Thyroid gland (tissue), 4 donors: ENCODE measurements at regions not wholly inside any gene's neighbourhood (a gene's known extent, or its start where the extent isn't known, plus 50 kb on each side); places are given as distances from the start of the nearest gene placed in this dataset.
A peak's percentile ranks its signal among the peaks of the same experiment; 100 is the strongest.

ENCODE experiments used
- DNase-seq, 2 donors: peaks; one replicate each; pipeline ENCODE4 v3.0.0-alpha.2; 2019
- H3K27ac ChIP-seq, 3 donors: fragments of 200-600 bp; sonication (generic); 1 replicate in 2 of 3; 2 replicates in 1 of 3; pipeline ENCODE4 v1.5.1; 2016 to 2019; ENCODE audit warnings: mild to moderate bottlenecking in 1 of 3, moderate library complexity in 1 of 3
- H3K27me3 ChIP-seq: fragments of 200-600 bp; sonication (generic); one replicate; pipeline ENCODE4 v1.5.1; 2019
- H3K36me3 ChIP-seq, 2 donors: fragments of 200-600 bp; sonication (generic); one replicate each; pipeline ENCODE4 v1.5.1; 2016 to 2019
- H3K4me1 ChIP-seq, 2 donors: fragments of 200-600 bp; sonication (generic); one replicate each; pipeline ENCODE4 v1.5.1; 2017 to 2019
- H3K4me3 ChIP-seq, 3 donors: fragments of 200-600 bp; sonication (generic); replicated peaks in 1 of 3; 1 replicate in 2 of 3; 2 replicates in 1 of 3; pipeline ENCODE4 v1.5.1; 2016; ENCODE audit warnings: mild to moderate bottlenecking in 1 of 3
- H3K9me3 ChIP-seq: fragments of 200-600 bp; sonication (generic); one replicate; pipeline ENCODE4 v1.5.1; 2017
- CTCF ChIP-seq, 6 experiments: fragments of 200-600 bp in 3 of 6; fragments of 450-650 bp in 3 of 6; sonication (generic) in 3 of 6; IDR thresholded peaks; one replicate each; pipeline ENCODE4 v1.5.1; 2016 to 2019; ENCODE audit warnings: antibody characterized with exemption in 6 of 6, mild to moderate bottlenecking in 2 of 6, inconsistent platforms in 1 of 6, moderate library complexity in 1 of 6
- POLR2A ChIP-seq, 2 donors: fragments of 450-650 bp; IDR thresholded peaks; one replicate each; pipeline ENCODE4 v1.6.1; 2017; ENCODE audit warnings: antibody characterized with exemption in 2 of 2, mild to moderate bottlenecking in 2 of 2, moderate library complexity in 1 of 2
- WGBS, 2 donors: methylation state at CpG; one replicate each; pipeline ENCODE4 v1.1.5; 2017; 5-methylcytosine and 5-hydroxymethylcytosine counted together
- intact Hi-C: fragments of 100-400 bp; cut with DNase I; formaldehyde crosslinking; loops from one replicate; pipeline ENCODE4 v1.15.1; 2023

DNA sequence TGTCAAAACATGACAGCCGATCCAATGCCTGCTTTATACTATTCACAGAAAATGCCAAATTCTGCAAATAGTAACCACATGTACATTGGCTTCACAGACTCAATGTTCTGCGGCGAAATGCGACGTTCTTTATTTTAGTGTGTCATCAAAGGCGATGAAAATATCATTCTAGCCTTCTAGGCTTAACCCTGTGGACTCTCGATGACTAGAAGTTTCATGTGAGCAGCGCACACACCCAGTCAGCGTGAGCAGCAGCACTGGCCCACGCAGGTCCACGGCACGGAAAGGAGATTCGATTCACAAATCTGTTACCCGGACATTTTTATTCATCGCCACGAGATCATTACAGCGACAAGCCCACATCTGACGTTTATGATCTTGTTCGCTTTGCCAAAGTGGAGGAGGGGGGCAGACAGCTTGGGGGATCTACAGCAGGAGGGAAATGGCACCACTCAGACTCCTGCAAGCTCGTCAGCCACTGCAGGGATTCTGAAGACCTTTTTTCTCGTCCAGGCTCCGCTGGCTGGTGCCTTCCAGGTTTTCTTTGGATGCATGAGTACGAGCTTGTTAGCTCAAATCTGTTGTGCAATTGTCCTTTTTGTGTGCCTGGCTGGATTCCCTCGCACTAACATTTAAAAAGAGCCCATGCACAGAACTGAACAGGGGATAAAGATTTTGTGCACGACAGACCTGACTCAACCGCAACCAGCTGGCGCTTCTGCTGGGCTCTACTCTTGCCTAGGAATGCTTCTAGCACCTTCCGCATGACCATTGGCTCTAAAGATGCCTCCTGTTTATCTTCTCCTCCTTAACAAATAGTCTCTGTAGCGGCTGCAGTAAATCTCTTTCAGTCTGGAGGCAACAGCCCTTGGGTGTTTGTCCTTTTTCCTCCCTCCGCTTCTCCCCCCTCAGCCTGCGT lies 938.4 kb downstream of the MCTP2 start:
- no peaks in the 10 kb centered on the region for H3K9me3 ChIP-seq
- H3K27ac ChIP-seq: peak overlapping the region in 2 of 3 donors; percentile 51 to 61
- no peak overlapping the region for H3K4me3 ChIP-seq
- H3K27me3 ChIP-seq: no peaks in the 10 kb centered on the region
- H3K4me1 ChIP-seq: peaks cover 0 to 11% of the 10 kb centered on the region in 2 donors
- TF ChIP-seq CTCF (IDR thresholded peaks at IDR 0.05) (no peak), POLR2A (IDR thresholded peaks at IDR 0.05) (no peak)
- no peaks in the 10 kb centered on the region for H3K36me3 ChIP-seq
- peak; percentile 1 to 11 for DNase-seq
- 73 to 76% methylated on average over 29 to 31 of the region's 31 CpGs for WGBS, 2 donors
- intact Hi-C loops: no loop called here

- TF ChIP-seq POLR2A (IDR thresholded peaks at IDR 0.05): no peak
- no peak for TF ChIP-seq CTCF (IDR thresholded peaks at IDR 0.05)
- H3K36me3 ChIP-seq: no peaks in the 10 kb centered on the region
- peak overlapping the region in 2 of 3 donors; percentile 51 to 61 for H3K27ac ChIP-seq
- H3K4me3 ChIP-seq: no peak overlapping the region
- no peaks in the 10 kb centered on the region for H3K27me3 ChIP-seq
- peaks cover 0 to 11% of the 10 kb centered on the region in 2 donors for H3K4me1 ChIP-seq
- intact Hi-C loops: no loop called here
- DNase-seq: no peak
- H3K9me3 ChIP-seq: no peaks in the 10 kb centered on the region
- WGBS, 2 donors: 69% methylated on average over 6 of the region's 6 CpGs
These were observed 939.4 kb downstream of the MCTP2 start for GRCh38 chr15:95170561-95171380.

DNA sequence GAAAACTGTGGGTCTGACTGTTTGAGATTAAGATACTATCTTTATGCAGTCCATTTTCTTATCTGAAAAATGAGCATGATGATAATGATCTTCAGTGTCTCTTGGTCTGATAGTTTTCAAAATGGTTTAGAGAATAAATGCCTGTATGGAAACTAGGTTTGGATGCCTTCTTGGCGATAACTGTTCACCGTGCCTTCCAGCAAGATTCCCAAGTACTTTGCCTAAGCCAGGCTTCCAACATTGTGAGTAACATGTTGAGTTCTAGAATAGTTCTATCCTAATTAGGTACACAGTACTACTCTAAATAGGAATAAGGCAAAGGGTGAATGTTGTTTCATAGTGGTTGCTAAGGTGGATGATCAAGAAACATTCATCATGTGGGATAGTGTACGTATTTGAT lies 940.2 kb downstream of the MCTP2 start:
- intact Hi-C loops: no loop called here
- Histone ChIP-seq H3K27ac (no peak overlapping the region), H3K36me3 (no peaks in the 10 kb centered on the region), H3K9me3 (no peaks in the 10 kb centered on the region), H3K4me1 (peaks cover 0 to 11% of the 10 kb centered on the region in 2 donors), H3K27me3 (no peaks in the 10 kb centered on the region), H3K4me3 (no peak overlapping the region)
- 78 to 89% methylated on average over 3 of the region's 3 CpGs for WGBS, 2 donors
- TF ChIP-seq POLR2A (IDR thresholded peaks at IDR 0.05) (no peak), CTCF (IDR thresholded peaks at IDR 0.05) (no peak)
- DNase-seq: no peak

GRCh38 chr15:95174301-95175259 lies 943.2 kb downstream of the MCTP2 start:
- Histone ChIP-seq H3K36me3 (no peaks in the 10 kb centered on the region), H3K9me3 (no peaks in the 10 kb centered on the region), H3K4me3 (no peak overlapping the region), H3K4me1 (peaks cover 0 to 11% of the 10 kb centered on the region in 2 donors), H3K27me3 (no peaks in the 10 kb centered on the region), H3K27ac (peak overlapping the region; percentile 3 to 54 (median 49))
- TF ChIP-seq CTCF (IDR thresholded peaks at IDR 0.05) (no peak), POLR2A (IDR thresholded peaks at IDR 0.05) (no peak)
- peak in 1 of 2 donors; percentile 4 for DNase-seq
- 40% methylated on average over 8 to 9 of the region's 9 CpGs for WGBS, 2 donors
- intact Hi-C loops: no loop called here
